K562 (cell line): ENCODE measurements at regions not wholly inside any gene's neighbourhood (a gene's known extent, or its start where the extent isn't known, plus 50 kb on each side); places are given as distances from the start of the nearest gene placed in this dataset.

Source experiments
- ATAC-seq: fragments of 200-7000 bp; cut with Tn5 transposase; 3 replicates; pipeline ENCODE4 v1.9.1; 2020; ENCODE audit warnings: moderate library complexity
- BruUV-seq: library from RNA; stranded (reverse); fragments of 400-500 nt; replicated peaks from 2 replicates; lab custom pipeline; 2021; lab: Mats Ljungman, UMichigan
- CTCF ChIA-PET: fragments of 300-600 bp; formaldehyde crosslinking; extraction: SDS; loops from one replicate; lab custom pipeline; 2021; ENCODE audit warnings: low intra/inter-chr PET ratio; lab: Yijun Ruan, JAX
- POLR2A ChIA-PET: fragments of 300-600, 350-650 bp; sonication (Branson Sonifier 250); formaldehyde crosslinking; extraction: SDS; loops from one replicate; lab custom pipeline; 2021; ENCODE audit warnings: antibody characterized with exemption, inconsistent platforms; lab: Yijun Ruan, JAX
- DNase-seq, 4 experiments: peaks; one replicate each; pipeline versions ENCODE4 v3.0.0 to v3.0.0-alpha.2; 2011 to 2018; ENCODE audit warnings: low spot score in 3 of 4, mixed read lengths in 3 of 4; ENCODE audit errors: extremely low read depth in 1 of 4
- FAIRE-seq: peaks from 2 replicates; lab custom pipeline; 2011; peaks lifted over from hg19 to GRCh38; lab: Jason Lieb, UNC
- H2AFZ ChIP-seq: 2 replicates; pipeline ENCODE4 v1.6.0; 2011; ENCODE audit warnings: low read depth, low read length, control low read depth, inconsistent platforms
- H3K27ac ChIP-seq: fragments of 200-600 bp; 3 replicates; pipeline ENCODE4 v1.8.0; 2011; ENCODE audit warnings: low read depth, mild to moderate bottlenecking, control low read depth, inconsistent platforms, low read length, moderate library complexity, mixed read lengths; ENCODE audit errors: extremely low read depth
- H3K27me3 ChIP-seq, 2 experiments: fragments of 300-600 bp in 1 of 2; 2 replicates in 1 of 2; 3 replicates in 1 of 2; pipeline versions ENCODE4 v1.6.0 to v1.8.0; 2011; ENCODE audit warnings: inconsistent platforms in 2 of 2, low read length in 2 of 2, mild to moderate bottlenecking in 1 of 2, mixed read lengths in 1 of 2, moderate library complexity in 1 of 2; ENCODE audit not compliant: control insufficient read depth in 2 of 2, insufficient read depth in 2 of 2
- H3K36me3 ChIP-seq: fragments of 300-600 bp; 3 replicates; pipeline ENCODE4 v1.8.0; 2011; ENCODE audit warnings: mild to moderate bottlenecking, low read length, inconsistent platforms; ENCODE audit not compliant: control insufficient read depth, insufficient read depth
- H3K4me1 ChIP-seq, 2 experiments: fragments of 200-600 bp in 1 of 2; replicated peaks in 1 of 2; 2 replicates in 1 of 2; 3 replicates in 1 of 2; pipeline versions ENCODE4 v1.5.1 to v1.8.0; 2011; ENCODE audit warnings: inconsistent platforms in 2 of 2, low read length in 2 of 2, mild to moderate bottlenecking in 1 of 2, mixed read lengths in 1 of 2, moderate library complexity in 1 of 2; ENCODE audit not compliant: control insufficient read depth in 2 of 2, insufficient read depth in 2 of 2
- H3K4me2 ChIP-seq: 2 replicates; pipeline ENCODE4 v1.6.1; 2011; ENCODE audit warnings: low read length, control low read depth, inconsistent platforms, mixed read lengths; ENCODE audit not compliant: insufficient read depth
- H3K4me3 ChIP-seq: fragments of 200-600 bp; sonication (generic), shearing (Covaris generic); 2 replicates; pipeline ENCODE4 v1.5.1; 2016; ENCODE audit warnings: control low read depth, inconsistent platforms
- H3K79me2 ChIP-seq: fragments of 200-600 bp; 3 replicates; pipeline ENCODE4 v1.8.0; 2011; ENCODE audit warnings: low read length, inconsistent platforms; ENCODE audit not compliant: control insufficient read depth, insufficient read depth
- H3K9ac ChIP-seq, 2 experiments: 2 replicates each; pipeline versions ENCODE4 v1.6.0 to v1.6.1; 2011; ENCODE audit warnings: low read depth in 2 of 2, low read length in 2 of 2, control low read depth in 1 of 2, inconsistent platforms in 1 of 2, mild to moderate bottlenecking in 1 of 2, mixed read lengths in 1 of 2; ENCODE audit not compliant: insufficient read depth in 1 of 2
- H3K9me1 ChIP-seq: one replicate; pipeline ENCODE4 v1.6.0; 2011; ENCODE audit warnings: inconsistent platforms, mild to moderate bottlenecking, low read length, moderate library complexity; ENCODE audit not compliant: control insufficient read depth, insufficient read depth
- H3K9me3 ChIP-seq: replicated peaks from 2 replicates; pipeline ENCODE4 v1.5.1; 2011; ENCODE audit warnings: low read depth, low read length, inconsistent platforms; ENCODE audit not compliant: control insufficient read depth, insufficient read depth
- H4K20me1 ChIP-seq: replicated peaks from 2 replicates; pipeline ENCODE4 v1.6.1; 2011; ENCODE audit warnings: low read length, inconsistent platforms, mixed read lengths; ENCODE audit not compliant: control insufficient read depth, insufficient read depth
- BMI1 ChIP-seq: fragments of 150-350 bp; IDR thresholded peaks from 2 replicates; pipeline ENCODE4 v1.6.1; 2014; ENCODE audit warnings: low read length
- HCFC1 ChIP-seq: IDR thresholded peaks from 2 replicates; pipeline ENCODE4 v1.6.1; 2012; ENCODE audit warnings: low read depth, low read length, improper control_type of control experiment
- NFATC3 ChIP-seq: fragments of 450-650 bp; IDR thresholded peaks from 2 replicates; pipeline ENCODE4 v1.6.1; 2017; ENCODE audit warnings: mild to moderate bottlenecking
- NFE2 ChIP-seq: IDR thresholded peaks from 2 replicates; pipeline ENCODE4 v1.6.1; 2014; ENCODE audit warnings: antibody characterized with exemption, low read depth
- PHF8 ChIP-seq: fragments of 200-600 bp; sonication (generic); IDR thresholded peaks from 2 replicates; pipeline ENCODE4 v1.6.1; 2012; ENCODE audit warnings: mixed run types, mild to moderate bottlenecking, inconsistent platforms, low read length, moderate library complexity, borderline replicate concordance
- RBM15 ChIP-seq: fragments of 200-400 bp; formaldehyde crosslinking; IDR thresholded peaks from 2 replicates; pipeline ENCODE4 v1.6.1; 2018; ENCODE audit warnings: mild to moderate bottlenecking, low read length, moderate library complexity; ENCODE audit not compliant: insufficient read depth
- SNIP1 ChIP-seq: fragments of 450-650 bp; IDR thresholded peaks from 2 replicates; pipeline ENCODE4 v1.7.1; 2017; ENCODE audit warnings: low read depth, mild to moderate bottlenecking
- STAG1 ChIP-seq: sonication (generic); formaldehyde crosslinking; IDR thresholded peaks from 2 replicates; pipeline ENCODE4 v1.5.0; 2020; ENCODE audit warnings: missing genetic modification reagents, borderline replicate concordance
- ZBED1 ChIP-seq: IDR thresholded peaks from 2 replicates; pipeline ENCODE4 v1.6.1; 2014
- ZBTB17 ChIP-seq: fragments of 450-650 bp; formaldehyde crosslinking; IDR thresholded peaks from 2 replicates; pipeline ENCODE4 v1.4.0; 2020; ENCODE audit warnings: mild to moderate bottlenecking
- ZNF12 ChIP-seq: sonication (generic); formaldehyde crosslinking; IDR thresholded peaks from 2 replicates; pipeline ENCODE4 v1.4.0; 2020; ENCODE audit warnings: mild to moderate bottlenecking, missing genetic modification reagents
- ZNF830 ChIP-seq: fragments of 250-450 bp; sonication (Bioruptor Pico); IDR thresholded peaks from 2 replicates; pipeline ENCODE4 v1.5.0; 2021; ENCODE audit warnings: mild to moderate bottlenecking
- WGBS: fragments of 100-300 bp; shearing (Covaris generic); methylation state at CpG from one replicate; pipeline ENCODE4 v1.1.6; 2016; ENCODE audit warnings: low coverage, mixed read lengths; ENCODE audit not compliant: insufficient coverage; ENCODE audit errors: missing lambda C conversion rate; 5-methylcytosine and 5-hydroxymethylcytosine counted together
- in situ Hi-C: fragments of 300-500 bp; cut with MboI; formaldehyde crosslinking; loops from 4 replicates; pipeline ENCODE4 v1.15.0; 2018; ENCODE audit warnings: inconsistent platforms, mixed read lengths
- intact Hi-C: fragments of 100-400 bp; cut with micrococcal nuclease; formaldehyde crosslinking; loops from 2 replicates; pipeline ENCODE4 v1.14.2; 2022
- TF ChIP-seq, protein P1 (sequence below): sonication (generic); formaldehyde crosslinking; IDR thresholded peaks from 2 replicates; pipeline ENCODE4 v1.4.0; 2020; ENCODE audit warnings: mild to moderate bottlenecking, missing genetic modification reagents
- TF ChIP-seq, protein P2 (sequence below): sonication (generic); formaldehyde crosslinking; IDR thresholded peaks from 2 replicates; pipeline ENCODE4 v1.8.1; 2022; ENCODE audit warnings: missing genetic modification reagents
- TF ChIP-seq, protein P3 (sequence below): fragments of 450-650 bp; formaldehyde crosslinking; IDR thresholded peaks from 2 replicates; pipeline ENCODE4 v1.4.0; 2020; ENCODE audit warnings: mild to moderate bottlenecking, mixed read lengths
- TF ChIP-seq, protein P4 (sequence below): IDR thresholded peaks from 2 replicates; pipeline ENCODE4 v1.6.1; 2011; ENCODE audit warnings: borderline replicate concordance, low read depth, mild to moderate bottlenecking, moderate library complexity, low read length; ENCODE audit not compliant: insufficient read depth, poor library complexity, severe bottlenecking

DNA sequence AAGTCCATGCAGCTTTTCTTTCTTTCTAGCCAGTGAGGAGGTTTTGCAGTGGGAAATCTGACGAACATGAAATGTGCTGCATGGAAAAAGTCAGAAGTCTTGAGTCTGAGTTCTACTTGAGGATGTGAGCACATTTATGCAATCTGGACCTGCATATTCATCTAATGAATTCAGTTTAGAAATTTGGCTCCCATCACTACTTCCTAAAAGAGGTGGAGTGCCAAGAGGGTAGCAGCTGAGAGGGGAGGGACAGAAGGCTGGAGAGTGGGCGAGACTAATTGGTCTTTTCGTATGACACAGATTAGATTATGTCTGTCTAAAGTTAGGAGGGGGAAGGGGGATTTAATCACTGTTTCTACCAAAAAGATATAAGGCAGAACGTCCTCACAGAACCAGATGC lies 535.9 kb downstream of the IQCM start:
- H2AFZ ChIP-seq = no peak overlapping the region
- no peak overlapping the region for H3K4me2 ChIP-seq
- no TSS peak for BruUV-seq
- no peaks in the 10 kb centered on the region for H3K79me2 ChIP-seq
- no peak overlapping the region for H3K27ac ChIP-seq
- no peak overlapping the region for H3K4me3 ChIP-seq
- H3K27me3 ChIP-seq = no peaks in the 10 kb centered on the region
- H3K4me1 ChIP-seq = no peaks in the 10 kb centered on the region
- ATAC-seq = no peak
- H4K20me1 ChIP-seq = no peaks in the 10 kb centered on the region
- no peak overlapping the region for H3K9ac ChIP-seq
- ChIA-PET POLR2A (no interaction called here), CTCF (no interaction called here)
- FAIRE-seq = no peak
- intact Hi-C loops = no loop called here
- WGBS = 0% methylated on average over 4 of the region's 4 CpGs
- DNase-seq = no peak
- no peaks in the 10 kb centered on the region for H3K36me3 ChIP-seq
- no peaks in the 10 kb centered on the region for H3K9me1 ChIP-seq
- no peaks in the 10 kb centered on the region for H3K9me3 ChIP-seq
- in situ Hi-C loops = no loop called here
- TF ChIP-seq HCFC1 (no peak), ZNF12 (CRISPR knock-in tag) (no peak), NFE2 (no peak), SNIP1 (no peak), RBM15 (no peak), ZBTB17 (CRISPR knock-in tag) (no peak), PHF8 (no peak), NFATC3 (no peak), BMI1 (no peak), ZNF830 (no peak), STAG1 (no peak), ZBED1 (no peak)
- TF ChIP-seq, protein P1, sequence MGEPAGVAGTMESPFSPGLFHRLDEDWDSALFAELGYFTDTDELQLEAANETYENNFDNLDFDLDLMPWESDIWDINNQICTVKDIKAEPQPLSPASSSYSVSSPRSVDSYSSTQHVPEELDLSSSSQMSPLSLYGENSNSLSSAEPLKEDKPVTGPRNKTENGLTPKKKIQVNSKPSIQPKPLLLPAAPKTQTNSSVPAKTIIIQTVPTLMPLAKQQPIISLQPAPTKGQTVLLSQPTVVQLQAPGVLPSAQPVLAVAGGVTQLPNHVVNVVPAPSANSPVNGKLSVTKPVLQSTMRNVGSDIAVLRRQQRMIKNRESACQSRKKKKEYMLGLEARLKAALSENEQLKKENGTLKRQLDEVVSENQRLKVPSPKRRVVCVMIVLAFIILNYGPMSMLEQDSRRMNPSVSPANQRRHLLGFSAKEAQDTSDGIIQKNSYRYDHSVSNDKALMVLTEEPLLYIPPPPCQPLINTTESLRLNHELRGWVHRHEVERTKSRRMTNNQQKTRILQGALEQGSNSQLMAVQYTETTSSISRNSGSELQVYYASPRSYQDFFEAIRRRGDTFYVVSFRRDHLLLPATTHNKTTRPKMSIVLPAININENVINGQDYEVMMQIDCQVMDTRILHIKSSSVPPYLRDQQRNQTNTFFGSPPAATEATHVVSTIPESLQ (CRISPR knock-in tag) = no peak
- TF ChIP-seq, protein P2, sequence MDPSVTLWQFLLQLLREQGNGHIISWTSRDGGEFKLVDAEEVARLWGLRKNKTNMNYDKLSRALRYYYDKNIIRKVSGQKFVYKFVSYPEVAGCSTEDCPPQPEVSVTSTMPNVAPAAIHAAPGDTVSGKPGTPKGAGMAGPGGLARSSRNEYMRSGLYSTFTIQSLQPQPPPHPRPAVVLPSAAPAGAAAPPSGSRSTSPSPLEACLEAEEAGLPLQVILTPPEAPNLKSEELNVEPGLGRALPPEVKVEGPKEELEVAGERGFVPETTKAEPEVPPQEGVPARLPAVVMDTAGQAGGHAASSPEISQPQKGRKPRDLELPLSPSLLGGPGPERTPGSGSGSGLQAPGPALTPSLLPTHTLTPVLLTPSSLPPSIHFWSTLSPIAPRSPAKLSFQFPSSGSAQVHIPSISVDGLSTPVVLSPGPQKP (CRISPR knock-in tag) = no peak
- TF ChIP-seq, protein P3, sequence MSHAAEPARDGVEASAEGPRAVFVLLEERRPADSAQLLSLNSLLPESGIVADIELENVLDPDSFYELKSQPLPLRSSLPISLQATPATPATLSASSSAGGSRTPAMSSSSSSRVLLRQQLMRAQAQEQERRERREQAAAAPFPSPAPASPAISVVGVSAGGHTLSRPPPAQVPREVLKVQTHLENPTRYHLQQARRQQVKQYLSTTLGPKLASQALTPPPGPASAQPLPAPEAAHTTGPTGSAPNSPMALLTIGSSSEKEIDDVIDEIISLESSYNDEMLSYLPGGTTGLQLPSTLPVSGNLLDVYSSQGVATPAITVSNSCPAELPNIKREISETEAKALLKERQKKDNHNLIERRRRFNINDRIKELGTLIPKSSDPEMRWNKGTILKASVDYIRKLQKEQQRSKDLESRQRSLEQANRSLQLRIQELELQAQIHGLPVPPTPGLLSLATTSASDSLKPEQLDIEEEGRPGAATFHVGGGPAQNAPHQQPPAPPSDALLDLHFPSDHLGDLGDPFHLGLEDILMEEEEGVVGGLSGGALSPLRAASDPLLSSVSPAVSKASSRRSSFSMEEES (CRISPR knock-in tag) = no peak
- TF ChIP-seq, protein P4, sequence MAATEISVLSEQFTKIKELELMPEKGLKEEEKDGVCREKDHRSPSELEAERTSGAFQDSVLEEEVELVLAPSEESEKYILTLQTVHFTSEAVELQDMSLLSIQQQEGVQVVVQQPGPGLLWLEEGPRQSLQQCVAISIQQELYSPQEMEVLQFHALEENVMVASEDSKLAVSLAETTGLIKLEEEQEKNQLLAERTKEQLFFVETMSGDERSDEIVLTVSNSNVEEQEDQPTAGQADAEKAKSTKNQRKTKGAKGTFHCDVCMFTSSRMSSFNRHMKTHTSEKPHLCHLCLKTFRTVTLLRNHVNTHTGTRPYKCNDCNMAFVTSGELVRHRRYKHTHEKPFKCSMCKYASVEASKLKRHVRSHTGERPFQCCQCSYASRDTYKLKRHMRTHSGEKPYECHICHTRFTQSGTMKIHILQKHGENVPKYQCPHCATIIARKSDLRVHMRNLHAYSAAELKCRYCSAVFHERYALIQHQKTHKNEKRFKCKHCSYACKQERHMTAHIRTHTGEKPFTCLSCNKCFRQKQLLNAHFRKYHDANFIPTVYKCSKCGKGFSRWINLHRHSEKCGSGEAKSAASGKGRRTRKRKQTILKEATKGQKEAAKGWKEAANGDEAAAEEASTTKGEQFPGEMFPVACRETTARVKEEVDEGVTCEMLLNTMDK = no peak
